ENCODE measurements at regions not wholly inside any gene's neighbourhood (a gene's known extent, or its start where the extent isn't known, plus 50 kb on each side); places are given as distances from the start of the nearest gene placed in this dataset.

GRCh38 chr1:22250724-22251123, 107.8 kb upstream of the WNT4 start:
- Mint-ChIP-seq H3K27me3 (no peaks in the 10 kb centered on the region), H3K4me3 (no peak overlapping the region), H3K4me1 (ENCODE audit: unreplicated experiment) (peaks cover 58% of the 10 kb centered on the region), H3K36me3 (no peaks in the 10 kb centered on the region), H3K27ac (no peak overlapping the region), H3K9me3 (no peaks in the 10 kb centered on the region)
- no peak for TF ChIP-seq CTCF (conservative IDR thresholded peaks at IDR 0.05)
- DNase-seq (ENCODE audit: extremely low spot score, unreplicated experiment): no peak

- Mint-ChIP-seq H3K4me3 (no peak overlapping the region), H3K9me3 (no peaks in the 10 kb centered on the region), H3K36me3 (no peaks in the 10 kb centered on the region), H3K27ac (peak overlapping the region; percentile 2), H3K4me1 (ENCODE audit: unreplicated experiment) (peaks cover 55% of the 10 kb centered on the region), H3K27me3 (no peaks in the 10 kb centered on the region)
- DNase-seq (ENCODE audit: extremely low spot score, unreplicated experiment): no peak
- no peak for TF ChIP-seq CTCF (conservative IDR thresholded peaks at IDR 0.05)
These were observed 109.4 kb upstream of the WNT4 start for GRCh38 chr1:22252251-22252650.

GRCh38 chr1:22253012-22253790, 110.3 kb upstream of the WNT4 start:
- no peaks in the 10 kb centered on the region for H3K27me3 Mint-ChIP-seq
- H3K4me1 Mint-ChIP-seq (ENCODE audit: unreplicated experiment): peaks cover 53% of the 10 kb centered on the region
- H3K36me3 Mint-ChIP-seq: no peaks in the 10 kb centered on the region
- H3K4me3 Mint-ChIP-seq: peak overlapping the region; percentile 29
- DNase-seq (ENCODE audit: extremely low spot score, unreplicated experiment): no peak
- peak overlapping the region; percentile 20 for H3K27ac Mint-ChIP-seq
- H3K9me3 Mint-ChIP-seq: no peaks in the 10 kb centered on the region
- TF ChIP-seq CTCF (conservative IDR thresholded peaks at IDR 0.05): no peak

GRCh38 chr1:22254756-22255155, 111.9 kb upstream of the WNT4 start:
- H3K36me3 Mint-ChIP-seq: no peaks in the 10 kb centered on the region
- H3K4me3 Mint-ChIP-seq: no peak overlapping the region
- no peaks in the 10 kb centered on the region for H3K9me3 Mint-ChIP-seq
- H3K4me1 Mint-ChIP-seq (ENCODE audit: unreplicated experiment): peaks cover 52% of the 10 kb centered on the region
- TF ChIP-seq CTCF (conservative IDR thresholded peaks at IDR 0.05): no peak
- DNase-seq (ENCODE audit: extremely low spot score, unreplicated experiment): no peak
- H3K27me3 Mint-ChIP-seq: no peaks in the 10 kb centered on the region
- no peak overlapping the region for H3K27ac Mint-ChIP-seq

- no peak for DNase-seq (ENCODE audit: extremely low spot score, unreplicated experiment)
- no peaks in the 10 kb centered on the region for H3K27me3 Mint-ChIP-seq
- peaks cover 54% of the 10 kb centered on the region for H3K4me1 Mint-ChIP-seq (ENCODE audit: unreplicated experiment)
- TF ChIP-seq CTCF (conservative IDR thresholded peaks at IDR 0.05): no peak
- no peaks in the 10 kb centered on the region for H3K36me3 Mint-ChIP-seq
- H3K4me3 Mint-ChIP-seq: peak overlapping the region; percentile 41
- H3K9me3 Mint-ChIP-seq: no peaks in the 10 kb centered on the region
- H3K27ac Mint-ChIP-seq: peak overlapping the region; percentile 52
These were observed 112.7 kb upstream of the WNT4 start for GRCh38 chr1:22255341-22256212.
